Fibroblast of lung (primary cell): ENCODE measurements at regions not wholly inside any gene's neighbourhood (a gene's known extent, or its start where the extent isn't known, plus 50 kb on each side); places are given as distances from the start of the nearest gene placed in this dataset.

Experiments
- DNase-seq, 2 donors: peaks; one replicate each; pipeline versions ENCODE4 v3.0.0 to v3.0.0-alpha.2; 2010; ENCODE audit warnings: low read depth in 2 of 2
- H2AFZ ChIP-seq: 2 replicates; pipeline ENCODE4 v1.5.1; 2012; ENCODE audit warnings: low read length, control low read depth, inconsistent platforms
- H3K27ac ChIP-seq: 2 replicates; pipeline ENCODE4 v1.5.1; 2011; ENCODE audit warnings: low read length, control low read depth; ENCODE audit not compliant: insufficient read depth
- H3K27me3 ChIP-seq: 2 replicates; pipeline ENCODE4 v1.5.1; 2011; ENCODE audit warnings: mild to moderate bottlenecking, low read length; ENCODE audit not compliant: control insufficient read depth, insufficient read depth
- H3K36me3 ChIP-seq: 2 replicates; pipeline ENCODE4 v1.5.1; 2011; ENCODE audit warnings: low read length; ENCODE audit not compliant: control insufficient read depth, insufficient read depth
- H3K4me1 ChIP-seq: 2 replicates; pipeline ENCODE4 v1.5.1; 2011; ENCODE audit warnings: low read length; ENCODE audit not compliant: control insufficient read depth, insufficient read depth; ENCODE audit errors: extremely low read depth
- H3K4me2 ChIP-seq: 2 replicates; pipeline ENCODE4 v1.5.1; 2011; ENCODE audit warnings: low read length, control low read depth; ENCODE audit not compliant: insufficient read depth; ENCODE audit errors: extremely low read depth
- H3K4me3 ChIP-seq, 4 experiments: fragments of 200-600 bp in 1 of 4; sonication (generic) in 1 of 4; replicated peaks in 1 of 4; 2 replicates each; pipeline ENCODE4 v1.5.1; 2011 to 2016; ENCODE audit warnings: low read length in 4 of 4, low read depth in 3 of 4, mild to moderate bottlenecking in 3 of 4, control low read depth in 2 of 4, inconsistent platforms in 1 of 4, mixed read lengths in 1 of 4; ENCODE audit not compliant: insufficient read depth in 1 of 4; ENCODE audit errors: control extremely low read depth in 1 of 4
- H3K79me2 ChIP-seq: 2 replicates; pipeline ENCODE4 v1.5.1; 2012; ENCODE audit warnings: mild to moderate bottlenecking, low read length, inconsistent platforms; ENCODE audit not compliant: control insufficient read depth, insufficient read depth
- H3K9ac ChIP-seq: 2 replicates; pipeline ENCODE4 v1.5.1; 2011; ENCODE audit warnings: mild to moderate bottlenecking, low read length, control low read depth; ENCODE audit not compliant: insufficient read depth
- H3K9me3 ChIP-seq: 2 replicates; pipeline ENCODE4 v1.5.1; 2012; ENCODE audit warnings: low read depth, low read length; ENCODE audit not compliant: control insufficient read depth, insufficient read depth
- H4K20me1 ChIP-seq: 2 replicates; pipeline ENCODE4 v1.5.1; 2011; ENCODE audit warnings: low read length; ENCODE audit not compliant: control insufficient read depth, insufficient read depth; ENCODE audit errors: extremely low read depth
- CTCF ChIP-seq, 2 donors: IDR thresholded peaks in 1 of 2; conservative IDR thresholded peaks in 1 of 2; 1 replicate in 1 of 2; 2 replicates in 1 of 2; pipeline ENCODE4 v1.5.1; 2011 to 2012; ENCODE audit warnings: low read length in 2 of 2, control low read depth in 1 of 2, inconsistent platforms in 1 of 2, low read depth in 1 of 2, mild to moderate bottlenecking in 1 of 2
- EZH2 ChIP-seq: IDR thresholded peaks from 2 replicates; pipeline ENCODE4 v1.5.1; 2012; ENCODE audit warnings: low read length, control low read depth, mild to moderate bottlenecking; ENCODE audit errors: missing control alignments

GRCh38 chr18:79579807-79580497 lies 99.7 kb upstream of the CTDP1 start:
- no peak overlapping the region for H3K4me2 ChIP-seq
- H3K36me3 ChIP-seq = no peaks in the 10 kb centered on the region
- TF ChIP-seq EZH2 = no peak
- TF ChIP-seq CTCF (conservative IDR thresholded peaks at IDR 0.05 in 1 of 2, IDR thresholded peaks at IDR 0.05 in 1 of 2; ENCODE audit: low read depth in 1 of 2, low read length in 2 of 2) = no peak
- H4K20me1 ChIP-seq = no peaks in the 10 kb centered on the region
- no peaks in the 10 kb centered on the region for H3K4me1 ChIP-seq
- no peak overlapping the region for H3K27ac ChIP-seq
- H3K79me2 ChIP-seq = no peaks in the 10 kb centered on the region
- no peak overlapping the region for H3K4me3 ChIP-seq
- H3K9ac ChIP-seq = no peak overlapping the region
- H2AFZ ChIP-seq = no peak overlapping the region
- no peaks in the 10 kb centered on the region for H3K27me3 ChIP-seq
- peaks cover 10% of the 10 kb centered on the region for H3K9me3 ChIP-seq
- no peak for DNase-seq

DNA sequence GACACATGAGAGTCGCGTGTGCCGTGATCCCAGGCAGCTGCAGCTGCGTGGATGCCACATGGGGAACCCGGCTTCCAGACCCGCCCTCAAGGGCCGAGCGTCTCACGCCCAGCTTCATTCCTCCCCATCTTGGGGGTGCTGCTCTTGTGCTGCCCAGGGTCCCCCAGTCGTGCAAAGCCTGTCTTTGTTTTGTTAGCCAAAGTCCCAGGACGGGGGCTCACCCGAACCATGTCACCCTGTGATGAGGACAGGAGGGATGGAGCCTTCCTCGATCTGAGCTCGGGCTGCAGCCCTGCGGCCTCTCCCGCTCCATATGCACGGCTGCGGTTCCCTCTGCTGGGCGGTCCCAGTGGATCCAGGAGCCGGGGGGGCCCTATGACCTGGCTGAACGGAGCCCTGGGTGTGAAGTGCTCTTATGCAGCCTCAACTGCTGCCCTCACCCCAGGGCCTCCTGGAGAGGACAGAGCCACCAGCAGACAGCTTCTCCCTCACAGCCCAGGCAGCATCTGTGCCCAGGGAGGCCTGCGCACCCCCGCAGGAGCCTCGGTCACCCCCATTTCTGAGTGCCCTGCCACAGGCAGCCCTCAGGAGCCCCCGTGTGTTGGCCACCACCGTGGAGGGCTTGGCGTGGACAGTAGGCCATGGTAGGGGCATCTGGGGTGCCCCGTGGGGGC lies 99.0 kb upstream of the CTDP1 start:
- no peak overlapping the region for H2AFZ ChIP-seq
- no peak overlapping the region for H3K9ac ChIP-seq
- no peak overlapping the region for H3K4me3 ChIP-seq
- no peaks in the 10 kb centered on the region for H4K20me1 ChIP-seq
- DNase-seq = no peak
- no peak for TF ChIP-seq EZH2
- TF ChIP-seq CTCF (conservative IDR thresholded peaks at IDR 0.05 in 1 of 2, IDR thresholded peaks at IDR 0.05 in 1 of 2; ENCODE audit: low read depth in 1 of 2, low read length in 2 of 2) = no peak
- H3K36me3 ChIP-seq = no peaks in the 10 kb centered on the region
- no peak overlapping the region for H3K27ac ChIP-seq
- no peaks in the 10 kb centered on the region for H3K4me1 ChIP-seq
- H3K9me3 ChIP-seq = peaks cover 10% of the 10 kb centered on the region
- H3K79me2 ChIP-seq = no peaks in the 10 kb centered on the region
- no peaks in the 10 kb centered on the region for H3K27me3 ChIP-seq
- H3K4me2 ChIP-seq = no peak overlapping the region

- H3K9ac ChIP-seq = no peak overlapping the region
- no peaks in the 10 kb centered on the region for H3K4me1 ChIP-seq
- no peaks in the 10 kb centered on the region for H3K79me2 ChIP-seq
- TF ChIP-seq CTCF (conservative IDR thresholded peaks at IDR 0.05 in 1 of 2, IDR thresholded peaks at IDR 0.05 in 1 of 2; ENCODE audit: low read depth in 1 of 2, low read length in 2 of 2) (no peak), EZH2 (no peak)
- H3K9me3 ChIP-seq = peaks cover 10% of the 10 kb centered on the region
- DNase-seq = no peak
- no peaks in the 10 kb centered on the region for H3K36me3 ChIP-seq
- no peak overlapping the region for H2AFZ ChIP-seq
- no peak overlapping the region for H3K4me2 ChIP-seq
- no peak overlapping the region for H3K4me3 ChIP-seq
- no peaks in the 10 kb centered on the region for H3K27me3 ChIP-seq
- H4K20me1 ChIP-seq = no peaks in the 10 kb centered on the region
- H3K27ac ChIP-seq = no peak overlapping the region
These were observed 98.2 kb upstream of the CTDP1 start for GRCh38 chr18:79581406-79581805.
